Mesendoderm (in vitro differentiated cells): ENCODE measurements at regions not wholly inside any gene's neighbourhood (a gene's known extent, or its start where the extent isn't known, plus 50 kb on each side); places are given as distances from the start of the nearest gene placed in this dataset.

Experiments
- DNase-seq: peaks from one replicate; pipeline ENCODE4 v3.0.0; 2013
- H2AK5ac ChIP-seq: 2 replicates; pipeline ENCODE4 v1.6.1; 2013; ENCODE audit warnings: low read length, inconsistent platforms
- H2BK120ac ChIP-seq: 2 replicates; pipeline ENCODE4 v1.6.1; 2013; ENCODE audit warnings: low read depth, mild to moderate bottlenecking, low read length, moderate library complexity, mixed read lengths
- H2BK15ac ChIP-seq: replicated peaks from 2 replicates; pipeline ENCODE4 v1.6.1; 2013; ENCODE audit warnings: low read depth, mild to moderate bottlenecking, moderate library complexity
- H2BK5ac ChIP-seq: 2 replicates; pipeline ENCODE4 v1.6.1; 2013; ENCODE audit warnings: low read length, inconsistent platforms
- H3K18ac ChIP-seq: 2 replicates; pipeline ENCODE4 v1.6.1; 2013; ENCODE audit warnings: mild to moderate bottlenecking, low read length, mixed read lengths
- H3K23ac ChIP-seq: one replicate; pipeline ENCODE4 v1.6.1; 2013; ENCODE audit warnings: low read length
- H3K27ac ChIP-seq: 2 replicates; pipeline ENCODE4 v1.5.1; 2013; ENCODE audit warnings: low read depth, mild to moderate bottlenecking, inconsistent platforms, low read length, moderate library complexity
- H3K27me3 ChIP-seq: 2 replicates; pipeline ENCODE4 v1.6.1; 2013; ENCODE audit warnings: low read length, control low read depth, mild to moderate bottlenecking, inconsistent platforms; ENCODE audit not compliant: insufficient read depth, poor library complexity
- H3K36me3 ChIP-seq: 2 replicates; pipeline ENCODE4 v1.6.1; 2013; ENCODE audit warnings: low read length, inconsistent platforms; ENCODE audit not compliant: control insufficient read depth, insufficient read depth
- H3K4ac ChIP-seq: one replicate; pipeline ENCODE4 v1.6.1; 2013; ENCODE audit warnings: low read depth, mild to moderate bottlenecking, low read length, moderate library complexity
- H3K4me1 ChIP-seq: 2 replicates; pipeline ENCODE4 v1.6.1; 2013; ENCODE audit warnings: low read depth, low read length, inconsistent platforms; ENCODE audit not compliant: control insufficient read depth
- H3K4me2 ChIP-seq: 2 replicates; pipeline ENCODE4 v1.6.1; 2013; ENCODE audit warnings: low read length
- H3K4me3 ChIP-seq: 2 replicates; pipeline ENCODE4 v1.5.1; 2013; ENCODE audit warnings: mild to moderate bottlenecking, low read length
- H3K56ac ChIP-seq: one replicate; pipeline ENCODE4 v1.6.1; 2013; ENCODE audit warnings: low read length
- H3K79me1 ChIP-seq: 2 replicates; pipeline ENCODE4 v1.6.1; 2013; ENCODE audit warnings: low read length, inconsistent platforms
- H3K79me2 ChIP-seq: 2 replicates; pipeline ENCODE4 v1.6.1; 2013; ENCODE audit warnings: mild to moderate bottlenecking, low read length; ENCODE audit not compliant: control insufficient read depth, insufficient read depth
- H3K9ac ChIP-seq: 2 replicates; pipeline ENCODE4 v1.6.1; 2013; ENCODE audit warnings: low read length, inconsistent platforms
- H4K5ac ChIP-seq: one replicate; pipeline ENCODE4 v1.6.1; 2013; ENCODE audit warnings: low read length
- H4K8ac ChIP-seq: one replicate; pipeline ENCODE4 v1.6.1; 2013; ENCODE audit warnings: low read depth, mild to moderate bottlenecking, control low read depth, low read length, moderate library complexity
- WGBS: extraction: QIAGEN DNeasy Blood & Tissue Kit; methylation state at CpG from one replicate; pipeline ENCODE4 v1.1.7; 2013; ENCODE audit warnings: low lambda C conversion rate, missing lambda C conversion rate; ENCODE audit not compliant: insufficient coverage; ENCODE audit errors: extremely low coverage; 5-methylcytosine and 5-hydroxymethylcytosine counted together

GRCh38 chr3:43869491-43869890 is 178.8 kb downstream of the ABHD5 start:
- Histone ChIP-seq H3K18ac (no peak overlapping the region), H2BK120ac (no peak overlapping the region), H3K36me3 (no peaks in the 10 kb centered on the region), H2BK15ac (no peak overlapping the region), H3K4ac (peak overlapping the region; percentile 40), H2BK5ac (no peak overlapping the region), H3K4me2 (no peak overlapping the region), H3K56ac (no peak overlapping the region), H3K79me1 (no peaks in the 10 kb centered on the region), H3K79me2 (no peaks in the 10 kb centered on the region), H3K9ac (no peak overlapping the region), H3K27me3 (no peaks in the 10 kb centered on the region), H3K4me1 (peaks cover 7% of the 10 kb centered on the region), H2AK5ac (no peak overlapping the region), H3K27ac (no peak overlapping the region), H3K4me3 (no peak overlapping the region), H4K8ac (no peak overlapping the region), H4K5ac (no peak overlapping the region), H3K23ac (no peak overlapping the region)
- DNase-seq = no peak
- no CpG with 5 or more reads among the region's 3 CpGs for WGBS

DNA sequence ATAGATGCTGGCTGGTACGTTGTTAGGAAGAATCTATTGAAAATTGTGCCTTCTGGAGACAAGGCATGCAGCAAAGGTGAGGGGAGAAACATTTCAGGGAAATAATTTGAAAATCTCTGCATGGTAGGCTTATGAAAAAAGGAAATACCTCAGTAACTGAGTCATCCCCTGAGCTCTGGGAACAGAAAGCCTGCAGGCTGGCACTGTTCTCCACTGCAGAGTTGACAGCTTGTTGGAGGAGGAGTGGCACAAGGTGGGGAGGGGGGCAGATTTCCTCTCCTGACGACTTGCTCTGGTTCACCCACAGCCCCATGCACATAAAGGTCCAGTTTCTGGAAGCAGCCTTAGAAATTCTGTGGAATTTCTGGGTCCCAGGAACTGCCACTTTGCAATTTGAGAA is 179.4 kb downstream of the ABHD5 start:
- Histone ChIP-seq H3K79me2 (no peaks in the 10 kb centered on the region), H3K27ac (no peak overlapping the region), H3K79me1 (no peaks in the 10 kb centered on the region), H3K36me3 (no peaks in the 10 kb centered on the region), H4K8ac (no peak overlapping the region), H2BK120ac (no peak overlapping the region), H2AK5ac (no peak overlapping the region), H3K4me2 (no peak overlapping the region), H3K9ac (no peak overlapping the region), H3K56ac (no peak overlapping the region), H4K5ac (no peak overlapping the region), H2BK5ac (no peak overlapping the region), H2BK15ac (no peak overlapping the region), H3K4me3 (no peak overlapping the region), H3K4ac (no peak overlapping the region), H3K23ac (no peak overlapping the region), H3K4me1 (peaks cover 7% of the 10 kb centered on the region), H3K18ac (no peak overlapping the region), H3K27me3 (no peaks in the 10 kb centered on the region)
- WGBS = no CpG with 5 or more reads among the region's 2 CpGs
- DNase-seq = peak; percentile 81

DNA sequence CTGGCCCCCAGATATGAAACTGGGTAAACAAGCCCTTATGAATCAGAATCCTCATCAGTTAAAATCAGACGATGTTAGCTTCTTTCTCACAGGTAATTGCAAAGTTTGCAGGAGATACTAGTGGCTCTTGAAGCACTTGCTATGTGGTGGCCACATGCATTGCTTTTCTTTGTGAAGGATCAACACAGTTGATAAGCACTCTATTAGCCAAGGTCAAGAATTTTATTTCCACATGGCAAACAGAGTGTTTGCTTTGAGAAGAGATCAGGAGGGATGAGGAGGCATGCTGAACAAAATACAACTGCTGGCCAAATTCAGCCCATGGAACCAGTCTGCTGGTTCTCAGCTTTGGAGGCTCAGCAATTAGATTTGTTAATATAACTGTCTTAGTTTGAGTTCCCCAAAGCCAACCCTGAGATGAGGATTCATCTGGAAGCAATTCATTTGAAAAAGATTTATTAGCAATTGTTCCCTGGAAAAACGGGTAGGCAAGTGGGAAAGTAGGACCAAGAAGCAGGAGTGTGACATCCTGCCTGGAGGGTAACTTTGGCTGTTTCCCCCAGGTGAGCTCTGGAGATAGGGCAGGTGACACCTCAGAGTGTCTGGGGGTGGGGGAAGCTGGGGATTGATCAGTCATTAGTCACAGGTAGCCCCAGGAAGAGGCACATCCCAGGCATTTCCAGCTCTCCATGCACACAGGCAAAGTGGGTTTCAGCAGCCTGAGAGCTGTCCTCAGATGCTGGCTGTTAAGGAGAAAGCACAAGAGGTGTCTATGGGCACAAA is 180.3 kb downstream of the ABHD5 start:
- no peak overlapping the region for H2BK120ac ChIP-seq
- WGBS = no CpG with 5 or more reads among the region's 2 CpGs
- peak; percentile 46 for DNase-seq
- no peak overlapping the region for H2AK5ac ChIP-seq
- H3K79me2 ChIP-seq = no peaks in the 10 kb centered on the region
- H3K27me3 ChIP-seq = no peaks in the 10 kb centered on the region
- no peak overlapping the region for H2BK5ac ChIP-seq
- H3K36me3 ChIP-seq = no peaks in the 10 kb centered on the region
- H3K4ac ChIP-seq = no peak overlapping the region
- H3K27ac ChIP-seq = no peak overlapping the region
- H2BK15ac ChIP-seq = no peak overlapping the region
- H4K8ac ChIP-seq = no peak overlapping the region
- H3K79me1 ChIP-seq = no peaks in the 10 kb centered on the region
- no peak overlapping the region for H3K4me2 ChIP-seq
- H3K4me3 ChIP-seq = no peak overlapping the region
- H3K23ac ChIP-seq = no peak overlapping the region
- H3K9ac ChIP-seq = no peak overlapping the region
- no peak overlapping the region for H4K5ac ChIP-seq
- H3K56ac ChIP-seq = no peak overlapping the region
- no peak overlapping the region for H3K18ac ChIP-seq
- peaks cover 7% of the 10 kb centered on the region for H3K4me1 ChIP-seq

DNA sequence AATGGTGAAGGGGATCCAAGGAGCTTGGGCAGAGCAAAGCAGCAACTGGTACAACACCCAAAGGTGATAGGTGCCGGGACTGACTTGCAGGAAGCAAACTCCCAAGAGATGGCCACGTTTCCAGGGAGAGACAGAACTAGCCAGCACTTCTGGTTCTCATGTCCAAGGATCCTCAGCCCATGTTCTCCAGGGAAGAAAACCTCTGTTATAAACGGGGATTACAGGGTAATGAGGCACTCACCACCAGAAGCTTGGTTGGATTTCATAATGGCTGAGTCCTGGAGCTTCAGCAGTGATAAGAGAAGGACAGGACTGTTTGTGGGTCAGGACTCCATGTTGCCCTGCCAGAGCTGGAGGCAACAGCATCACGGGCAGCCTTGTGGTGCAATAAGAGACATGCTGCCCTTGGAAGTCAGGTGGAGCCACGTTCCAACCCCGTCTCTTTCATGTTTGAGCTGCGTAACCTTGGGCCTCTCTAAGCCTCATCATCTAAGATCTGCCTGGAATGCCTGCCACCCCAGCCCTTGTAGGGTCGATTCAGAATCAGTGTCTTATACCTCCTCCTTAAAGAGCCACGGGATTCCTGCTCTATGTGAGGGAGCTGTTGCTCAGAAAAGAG is 181.0 kb downstream of the ABHD5 start:
- no CpG with 5 or more reads among the region's 9 CpGs for WGBS
- Histone ChIP-seq H3K27me3 (no peaks in the 10 kb centered on the region), H2BK120ac (no peak overlapping the region), H4K5ac (no peak overlapping the region), H3K4me1 (peaks cover 7% of the 10 kb centered on the region), H3K36me3 (no peaks in the 10 kb centered on the region), H2AK5ac (no peak overlapping the region), H3K27ac (no peak overlapping the region), H3K4me3 (no peak overlapping the region), H3K4ac (no peak overlapping the region), H3K9ac (no peak overlapping the region), H3K18ac (no peak overlapping the region), H3K23ac (no peak overlapping the region), H2BK15ac (no peak overlapping the region), H3K79me2 (no peaks in the 10 kb centered on the region), H3K56ac (no peak overlapping the region), H4K8ac (no peak overlapping the region), H2BK5ac (no peak overlapping the region), H3K79me1 (no peaks in the 10 kb centered on the region), H3K4me2 (no peak overlapping the region)
- DNase-seq = no peak

DNA sequence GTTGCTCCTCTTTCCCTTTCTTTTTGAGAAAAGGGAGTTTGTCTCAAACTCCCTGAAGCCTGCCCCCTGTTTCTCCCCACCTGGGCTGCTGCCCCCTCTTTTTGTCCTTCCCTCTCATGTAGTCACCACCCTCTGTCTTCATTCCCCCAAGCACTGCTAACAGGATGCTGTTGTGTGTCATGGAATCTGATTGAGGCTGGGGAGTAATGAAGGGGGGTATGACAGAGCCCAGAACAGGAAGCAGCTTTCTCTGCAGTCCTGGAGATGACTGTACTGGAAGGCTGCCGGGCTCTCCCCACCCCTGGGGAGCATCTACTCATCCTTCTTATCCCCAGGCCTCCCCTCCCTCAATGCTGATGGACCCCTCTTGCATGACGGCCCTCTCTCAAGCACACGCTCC is 181.6 kb downstream of the ABHD5 start:
- Histone ChIP-seq H2BK5ac (no peak overlapping the region), H4K5ac (no peak overlapping the region), H2BK120ac (no peak overlapping the region), H3K4ac (no peak overlapping the region), H3K79me1 (no peaks in the 10 kb centered on the region), H3K79me2 (no peaks in the 10 kb centered on the region), H4K8ac (no peak overlapping the region), H3K4me1 (peaks cover 7% of the 10 kb centered on the region), H3K23ac (no peak overlapping the region), H3K4me3 (no peak overlapping the region), H3K18ac (no peak overlapping the region), H3K56ac (peak overlapping the region; percentile 22), H3K9ac (no peak overlapping the region), H3K4me2 (no peak overlapping the region), H2AK5ac (no peak overlapping the region), H2BK15ac (no peak overlapping the region), H3K36me3 (no peaks in the 10 kb centered on the region), H3K27me3 (no peaks in the 10 kb centered on the region), H3K27ac (no peak overlapping the region)
- DNase-seq = peak; percentile 58
- no CpG with 5 or more reads among the region's 3 CpGs for WGBS
